HEK293 (cell line): ENCODE measurements at regions not wholly inside any gene's neighbourhood (a gene's known extent, or its start where the extent isn't known, plus 50 kb on each side); places are given as distances from the start of the nearest gene placed in this dataset.

Experiments
- BCL11A ChIP-seq: fragments of 450-650 bp; formaldehyde crosslinking; IDR thresholded peaks from 2 replicates; pipeline ENCODE4 v1.5.1; 2016; ENCODE audit warnings: low read depth, missing biosample characterization, missing genetic modification characterization
- CTCF ChIP-seq: fragments of 450-650 bp; formaldehyde crosslinking; IDR thresholded peaks from 2 replicates; pipeline ENCODE4 v1.5.1; 2016; ENCODE audit warnings: missing biosample characterization, missing genetic modification characterization
- PRDM1 ChIP-seq: fragments of 450-650 bp; formaldehyde crosslinking; IDR thresholded peaks from 2 replicates; pipeline ENCODE4; 2016; ENCODE audit warnings: missing biosample characterization, missing genetic modification characterization
- SP2 ChIP-seq: fragments of 450-650 bp; formaldehyde crosslinking; IDR thresholded peaks from 2 replicates; pipeline ENCODE4 v1.5.1; 2016; ENCODE audit warnings: missing biosample characterization, missing genetic modification characterization
- ZBTB8A ChIP-seq: fragments of 450-650 bp; formaldehyde crosslinking; IDR thresholded peaks from 2 replicates; pipeline ENCODE4 v1.5.1; 2016; ENCODE audit warnings: missing biosample characterization, missing genetic modification characterization
- ZNF140 ChIP-seq: fragments of 450-650 bp; formaldehyde crosslinking; IDR thresholded peaks from 2 replicates; pipeline ENCODE4 v1.5.1; 2016; ENCODE audit warnings: missing biosample characterization, missing genetic modification characterization
- ZNF449 ChIP-seq: fragments of 450-650 bp; formaldehyde crosslinking; IDR thresholded peaks from 2 replicates; pipeline ENCODE4 v1.5.1; 2017; ENCODE audit warnings: missing biosample characterization, mild to moderate bottlenecking, missing genetic modification characterization, moderate library complexity
- ZNF701 ChIP-seq: fragments of 450-650 bp; formaldehyde crosslinking; IDR thresholded peaks from 2 replicates; pipeline ENCODE4 v1.5.1; 2016; ENCODE audit warnings: missing biosample characterization, missing genetic modification characterization
- ZNF704 ChIP-seq: fragments of 450-650 bp; formaldehyde crosslinking; IDR thresholded peaks from 2 replicates; pipeline ENCODE4 v1.5.1; 2016; ENCODE audit warnings: missing biosample characterization, missing genetic modification characterization
- ZSCAN18 ChIP-seq: fragments of 450-650 bp; formaldehyde crosslinking; IDR thresholded peaks from 2 replicates; pipeline ENCODE4 v1.5.1; 2016; ENCODE audit warnings: missing biosample characterization, missing genetic modification characterization
- TF ChIP-seq, protein P1 (sequence below): fragments of 450-650 bp; formaldehyde crosslinking; optimal IDR thresholded peaks from 2 replicates; pipeline ENCODE3; 2016; ENCODE audit warnings: missing biosample characterization, mild to moderate bottlenecking, missing genetic modification characterization
- TF ChIP-seq, protein P2 (sequence below): fragments of 450-650 bp; formaldehyde crosslinking; IDR thresholded peaks from 2 replicates; pipeline ENCODE4 v1.5.1; 2017; ENCODE audit warnings: missing biosample characterization, missing genetic modification characterization

- TF ChIP-seq PRDM1 (tag by site-specific recombination) (no peak), ZNF449 (tag by site-specific recombination) (no peak), CTCF (no peak), ZNF704 (tag by site-specific recombination) (no peak), ZBTB8A (tag by site-specific recombination) (no peak), BCL11A (tag by site-specific recombination) (no peak), ZSCAN18 (tag by site-specific recombination) (no peak), ZNF701 (no peak), ZNF140 (tag by site-specific recombination) (no peak), SP2 (tag by site-specific recombination) (no peak)
- TF ChIP-seq, protein P1, sequence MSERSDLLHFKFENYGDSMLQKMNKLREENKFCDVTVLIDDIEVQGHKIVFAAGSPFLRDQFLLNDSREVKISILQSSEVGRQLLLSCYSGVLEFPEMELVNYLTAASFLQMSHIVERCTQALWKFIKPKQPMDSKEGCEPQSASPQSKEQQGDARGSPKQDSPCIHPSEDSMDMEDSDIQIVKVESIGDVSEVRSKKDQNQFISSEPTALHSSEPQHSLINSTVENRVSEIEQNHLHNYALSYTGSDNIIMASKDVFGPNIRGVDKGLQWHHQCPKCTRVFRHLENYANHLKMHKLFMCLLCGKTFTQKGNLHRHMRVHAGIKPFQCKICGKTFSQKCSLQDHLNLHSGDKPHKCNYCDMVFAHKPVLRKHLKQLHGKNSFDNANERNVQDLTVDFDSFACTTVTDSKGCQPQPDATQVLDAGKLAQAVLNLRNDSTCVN = no peak
- TF ChIP-seq, protein P2, sequence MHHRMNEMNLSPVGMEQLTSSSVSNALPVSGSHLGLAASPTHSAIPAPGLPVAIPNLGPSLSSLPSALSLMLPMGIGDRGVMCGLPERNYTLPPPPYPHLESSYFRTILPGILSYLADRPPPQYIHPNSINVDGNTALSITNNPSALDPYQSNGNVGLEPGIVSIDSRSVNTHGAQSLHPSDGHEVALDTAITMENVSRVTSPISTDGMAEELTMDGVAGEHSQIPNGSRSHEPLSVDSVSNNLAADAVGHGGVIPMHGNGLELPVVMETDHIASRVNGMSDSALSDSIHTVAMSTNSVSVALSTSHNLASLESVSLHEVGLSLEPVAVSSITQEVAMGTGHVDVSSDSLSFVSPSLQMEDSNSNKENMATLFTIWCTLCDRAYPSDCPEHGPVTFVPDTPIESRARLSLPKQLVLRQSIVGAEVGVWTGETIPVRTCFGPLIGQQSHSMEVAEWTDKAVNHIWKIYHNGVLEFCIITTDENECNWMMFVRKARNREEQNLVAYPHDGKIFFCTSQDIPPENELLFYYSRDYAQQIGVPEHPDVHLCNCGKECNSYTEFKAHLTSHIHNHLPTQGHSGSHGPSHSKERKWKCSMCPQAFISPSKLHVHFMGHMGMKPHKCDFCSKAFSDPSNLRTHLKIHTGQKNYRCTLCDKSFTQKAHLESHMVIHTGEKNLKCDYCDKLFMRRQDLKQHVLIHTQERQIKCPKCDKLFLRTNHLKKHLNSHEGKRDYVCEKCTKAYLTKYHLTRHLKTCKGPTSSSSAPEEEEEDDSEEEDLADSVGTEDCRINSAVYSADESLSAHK (tag by site-specific recombination) = no peak
Observed at GRCh38 chr2:107582487-107582886, 244.2 kb upstream of the RGPD4 start.
